SK-MEL-5 (cell line): ENCODE measurements at regions not wholly inside any gene's neighbourhood (a gene's known extent, or its start where the extent isn't known, plus 50 kb on each side); places are given as distances from the start of the nearest gene placed in this dataset.
A peak's percentile ranks its signal among the peaks of the same experiment; 100 is the strongest.

Source experiments
- DNase-seq: peaks from one replicate; pipeline ENCODE4 v3.0.0-alpha.2; 2016; ENCODE audit warnings: low read depth, low spot score
- in situ Hi-C: cut with HindIII; loops from 2 replicates; pipeline ENCODE4 v1.10.0; 2016; ENCODE audit warnings: low sequenced_read_pairs, high pct_unique_total_duplicates, low pct_unique_long_range_greater_than_20kb

DNA sequence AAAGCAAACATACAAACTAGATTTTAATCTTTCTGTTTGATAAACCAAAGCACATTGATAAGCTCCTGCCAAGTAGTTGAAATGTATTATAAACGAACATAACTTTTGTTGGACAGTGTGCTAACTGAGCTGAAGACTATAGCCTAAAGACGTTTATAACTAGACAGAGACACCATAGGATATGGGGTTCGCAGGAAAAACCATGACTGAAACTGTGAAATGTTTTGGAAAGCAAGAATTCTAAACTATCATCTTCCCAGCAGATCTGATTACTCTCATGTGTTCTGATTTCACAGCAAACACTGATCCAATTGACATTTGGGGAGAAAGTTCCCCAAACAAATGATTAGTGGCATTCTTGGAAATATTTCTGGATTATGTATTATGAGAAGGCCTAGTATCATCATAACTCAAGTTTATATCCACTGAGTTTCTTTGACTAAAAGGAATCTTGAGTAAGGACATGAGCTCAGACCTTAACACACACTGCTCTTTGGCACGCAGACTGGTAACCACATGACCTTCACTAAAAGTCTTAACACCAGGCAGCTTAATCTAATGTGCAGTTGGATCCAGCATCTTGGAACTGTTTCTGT lies 375.2 kb downstream of the ZNF608 start:
- in situ Hi-C loops, result no loop called here
- DNase-seq, result no peak

DNA sequence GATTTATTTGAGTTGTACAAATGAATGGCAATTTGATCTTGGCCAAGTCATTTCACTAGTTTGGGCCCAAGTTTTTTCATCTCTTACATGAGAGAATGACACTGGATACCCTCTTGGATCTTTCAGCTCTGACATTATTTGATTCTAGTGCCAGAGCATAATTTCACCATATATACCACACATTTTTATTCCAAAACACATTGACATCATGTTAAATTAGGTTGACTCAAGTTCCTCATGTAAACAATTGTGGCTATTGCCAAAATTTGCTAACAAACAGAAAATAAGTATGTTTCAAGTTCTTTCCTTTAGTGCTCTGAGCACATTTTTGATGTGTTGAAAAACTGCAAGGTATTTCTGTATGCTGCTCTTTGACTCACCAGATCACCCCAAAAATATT lies 375.8 kb downstream of the ZNF608 start:
- no peak for DNase-seq
- in situ Hi-C loops, result no loop called here

DNA sequence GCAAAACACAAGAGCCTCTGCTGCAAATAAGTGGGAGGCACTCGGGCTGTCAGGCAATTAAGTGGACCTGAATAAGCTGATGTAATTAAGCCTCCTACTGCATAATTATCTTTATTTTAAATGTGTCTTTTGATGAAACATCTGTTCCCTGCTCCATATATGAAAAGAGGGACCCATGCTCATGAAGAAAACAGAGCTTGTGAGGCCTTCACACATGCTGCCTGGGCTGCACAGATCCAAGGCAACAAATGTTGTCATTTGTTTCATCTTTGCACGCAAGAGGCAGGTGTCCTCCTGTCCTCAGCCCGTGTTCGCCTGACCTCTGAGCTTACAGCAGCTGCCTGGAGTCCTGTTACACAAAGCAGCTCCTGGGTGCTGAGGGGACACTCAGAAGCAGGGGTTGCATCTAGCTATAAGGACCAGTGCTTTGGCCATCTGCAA lies 381.1 kb downstream of the ZNF608 start:
- in situ Hi-C loops, result no loop called here
- no peak for DNase-seq

DNA sequence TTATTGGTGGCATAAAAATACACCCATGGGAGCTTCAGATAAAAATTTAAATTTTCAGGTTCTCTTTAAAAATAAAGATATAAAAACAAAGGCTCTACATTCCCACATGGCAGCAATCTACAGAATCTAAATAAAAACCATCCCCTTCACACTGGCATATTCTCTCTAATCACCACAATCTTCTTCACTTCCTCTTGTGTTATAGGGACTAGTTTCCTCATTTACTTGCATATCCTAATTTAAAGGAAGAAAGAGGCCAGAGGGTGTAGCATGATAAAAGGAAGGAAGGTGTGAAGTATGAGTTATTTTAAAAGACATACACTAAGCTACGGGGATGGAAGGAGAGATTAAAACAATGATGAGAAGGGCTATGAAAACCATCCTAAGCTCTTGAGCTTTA lies 390.5 kb downstream of the ZNF608 start:
- DNase-seq, result no peak

DNA sequence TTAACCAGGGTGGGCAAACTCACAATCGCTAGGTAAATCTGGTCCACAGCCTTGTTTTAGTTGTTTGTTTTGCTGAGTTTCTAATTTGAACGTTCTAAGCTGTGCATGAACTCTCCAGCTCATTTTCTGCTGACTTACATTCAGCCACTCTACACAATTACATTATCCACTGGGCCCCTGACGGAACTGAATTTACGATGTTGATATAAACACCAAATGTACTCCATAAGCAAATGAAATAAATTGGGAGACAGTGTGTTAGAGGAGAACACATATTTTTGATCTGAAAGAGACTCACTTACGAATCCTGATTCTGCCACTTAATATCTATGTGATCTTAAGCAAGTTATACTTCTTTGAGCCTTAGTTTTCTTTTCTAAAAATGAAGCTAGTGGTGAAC lies 393.4 kb downstream of the ZNF608 start:
- in situ Hi-C loops, result no loop called here
- no peak for DNase-seq

More for the DNA sequence above, 390.5 kb downstream of the ZNF608 start:
- in situ Hi-C loops, result no loop called here

DNA sequence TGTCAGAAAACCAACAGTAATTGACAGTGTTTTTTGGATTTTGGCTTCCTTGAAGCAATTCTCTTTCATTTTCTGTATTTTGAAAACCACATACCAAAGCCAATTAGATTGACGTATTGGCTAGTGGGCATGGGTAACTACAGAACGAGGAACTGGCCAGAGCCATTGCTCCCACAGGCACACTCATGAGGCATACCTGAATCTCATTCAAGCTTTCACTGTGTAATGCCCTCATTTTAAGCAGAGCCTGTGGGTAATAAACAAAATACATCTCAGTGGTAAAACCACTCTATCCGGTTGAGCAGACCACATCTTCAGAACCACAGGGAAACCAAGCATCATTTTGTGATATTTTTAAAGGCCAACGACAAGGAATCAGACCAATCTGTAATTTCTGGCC lies 394.1 kb downstream of the ZNF608 start:
- in situ Hi-C loops, result no loop called here
- no peak for DNase-seq

DNA sequence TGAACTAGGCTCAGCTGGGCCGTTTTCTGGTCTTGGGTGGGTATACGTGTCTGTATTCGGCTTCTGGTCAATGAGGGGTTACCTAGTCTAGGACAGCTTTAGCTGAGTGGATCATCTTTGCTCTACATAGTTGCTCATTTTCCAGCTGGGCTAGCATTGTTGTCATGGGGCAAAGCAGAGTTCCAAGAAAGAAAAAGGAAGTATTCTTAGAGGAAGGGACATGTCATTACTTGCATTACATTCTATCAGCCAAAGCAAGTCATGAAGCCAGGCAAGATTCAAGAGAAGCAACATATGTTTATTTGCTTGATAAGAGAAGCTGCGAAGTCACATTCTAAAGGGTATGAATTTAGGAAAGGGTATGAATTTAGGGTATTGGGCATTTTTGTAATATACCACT lies 396.5 kb downstream of the ZNF608 start:
- DNase-seq, result no peak
- in situ Hi-C loops, result no loop called here

DNA sequence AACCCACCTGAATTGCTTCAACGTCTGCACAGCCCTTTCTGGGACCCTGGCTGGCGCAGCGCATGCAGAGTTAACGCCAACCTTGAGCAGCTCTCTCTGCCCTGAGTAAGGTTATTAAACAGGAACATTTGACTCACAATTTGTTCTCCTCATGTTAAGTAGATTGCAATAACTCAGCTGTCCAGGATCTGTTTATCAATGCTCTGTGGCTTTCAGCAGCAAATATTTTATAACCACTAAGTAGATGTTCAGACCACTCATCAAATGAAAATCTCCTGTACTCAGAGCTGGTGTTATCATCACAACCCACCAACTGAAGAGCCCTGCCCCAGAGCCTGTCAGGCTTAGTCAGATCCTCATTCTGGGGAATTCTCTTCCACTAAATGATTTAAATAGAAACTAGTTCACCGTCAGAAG lies 403.0 kb downstream of the ZNF608 start:
- no peak for DNase-seq
- in situ Hi-C loops, result no loop called here

DNA sequence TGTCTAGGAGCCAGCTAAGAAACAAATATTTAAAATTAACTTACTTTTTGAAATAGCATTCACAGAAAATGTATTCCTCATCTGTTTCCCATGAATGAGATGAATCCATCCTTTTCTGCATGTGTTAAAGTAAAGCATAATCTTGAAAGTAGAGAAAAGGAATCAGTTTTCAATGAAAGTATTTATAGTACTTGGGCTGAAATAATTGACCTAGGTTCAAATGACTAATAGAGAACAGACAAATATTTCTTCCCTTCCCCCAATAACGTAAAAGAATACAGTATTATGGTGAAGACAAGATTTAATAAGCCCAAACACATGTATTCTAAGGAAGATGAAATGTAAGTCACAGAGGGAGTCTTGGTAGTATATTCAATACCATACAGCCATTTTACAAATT lies 403.5 kb downstream of the ZNF608 start:
- in situ Hi-C loops, result no loop called here
- DNase-seq, result no peak

DNA sequence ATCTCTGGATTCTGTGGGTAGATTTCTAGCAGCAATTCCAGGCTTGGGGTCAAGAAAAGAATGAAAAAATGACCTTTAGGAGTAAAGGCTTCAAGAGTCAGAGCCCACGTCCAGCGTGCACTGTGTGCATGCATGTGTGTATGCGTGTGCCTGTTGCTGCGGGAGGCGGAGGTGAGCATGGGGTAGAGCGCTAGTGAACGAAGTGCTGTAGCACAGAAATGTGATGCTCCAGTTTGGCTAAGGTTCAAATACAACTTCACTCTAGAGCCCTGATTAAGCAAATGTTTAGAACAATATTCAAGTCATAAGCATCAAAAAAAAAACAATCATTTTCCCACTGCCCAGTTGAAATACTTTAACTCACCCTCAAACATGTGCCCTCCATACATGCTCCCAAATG lies 403.9 kb downstream of the ZNF608 start:
- in situ Hi-C loops, result no loop called here
- no peak for DNase-seq

DNA sequence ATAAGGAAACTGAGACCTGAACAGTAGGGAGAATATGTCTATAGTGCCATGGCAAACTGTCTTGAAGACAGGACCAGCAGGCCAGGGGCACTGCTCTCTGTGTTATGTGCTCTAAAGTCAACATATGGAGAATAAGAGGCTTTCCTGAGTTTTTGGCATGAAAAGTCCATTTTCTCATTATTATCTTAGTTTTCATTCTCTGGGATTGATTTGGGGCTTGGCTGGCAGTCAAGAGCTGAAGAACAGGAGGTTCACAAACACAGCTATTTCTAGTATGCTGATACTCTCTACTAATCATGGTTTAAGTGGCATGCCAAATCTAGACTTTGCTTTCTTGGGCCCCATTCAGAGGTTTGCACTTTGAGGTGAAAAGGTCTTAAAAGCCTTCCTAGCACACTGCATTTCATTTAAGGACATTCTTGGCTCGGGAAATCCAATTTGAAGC lies 404.4 kb downstream of the ZNF608 start:
- in situ Hi-C loops, result no loop called here
- no peak for DNase-seq

DNA sequence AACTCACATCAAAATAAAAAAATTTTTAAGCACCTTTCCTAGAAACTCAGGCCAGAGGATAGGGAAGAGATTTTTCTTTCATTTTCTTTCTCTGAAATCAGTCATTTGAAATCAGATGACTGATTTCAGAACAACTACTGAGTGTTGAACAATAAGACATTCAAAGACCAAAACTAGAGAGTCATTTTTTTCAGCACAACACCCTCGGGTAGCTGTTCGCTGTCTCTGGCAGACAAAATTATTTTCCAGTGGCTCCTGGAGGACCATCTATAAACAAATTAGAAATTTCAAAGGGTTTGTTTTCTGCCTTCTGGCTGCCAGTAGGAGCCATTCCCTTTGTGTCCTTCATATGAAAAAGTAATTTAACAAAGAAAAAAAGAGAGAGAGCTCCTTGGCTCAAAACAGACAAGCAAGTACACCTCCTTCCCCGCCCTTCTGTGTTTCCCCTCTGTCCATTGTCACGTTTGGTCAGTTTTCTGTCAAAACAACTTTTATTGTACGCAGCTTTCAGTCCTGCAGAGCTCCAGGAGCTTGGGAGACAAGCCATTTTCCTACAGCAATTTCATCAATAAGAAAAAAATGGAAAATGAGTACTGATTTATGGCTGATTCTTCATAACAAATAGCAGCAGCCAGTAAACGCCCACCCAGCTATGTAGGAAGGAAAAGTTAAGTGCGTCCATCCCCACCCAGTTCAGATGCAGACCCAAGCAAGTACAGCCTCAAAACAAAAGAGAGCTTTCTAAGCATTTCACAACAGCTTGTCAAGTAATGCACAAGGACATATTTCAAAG lies 405.2 kb downstream of the ZNF608 start:
- DNase-seq, result peak; percentile 69
- in situ Hi-C loops, result no loop called here

DNA sequence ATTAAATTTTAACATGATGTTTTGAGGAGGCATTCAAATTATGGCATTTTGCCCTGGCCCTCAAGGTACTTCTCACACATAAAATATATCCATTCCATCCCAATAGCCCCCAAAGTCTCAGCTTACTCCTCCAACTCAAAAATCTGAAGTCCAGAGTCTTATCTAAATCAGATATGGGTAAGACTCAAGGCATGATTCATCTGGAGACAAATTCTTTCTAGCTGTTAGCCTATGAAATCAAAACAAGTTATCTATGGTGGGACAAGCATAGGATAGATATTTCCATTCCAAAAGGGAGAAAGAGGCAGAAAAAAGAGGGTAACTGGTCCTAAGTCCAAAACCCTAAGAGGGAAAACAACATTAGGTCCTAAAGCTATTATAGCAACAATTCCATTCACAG lies 408.4 kb downstream of the ZNF608 start:
- in situ Hi-C loops, result no loop called here
- no peak for DNase-seq

DNA sequence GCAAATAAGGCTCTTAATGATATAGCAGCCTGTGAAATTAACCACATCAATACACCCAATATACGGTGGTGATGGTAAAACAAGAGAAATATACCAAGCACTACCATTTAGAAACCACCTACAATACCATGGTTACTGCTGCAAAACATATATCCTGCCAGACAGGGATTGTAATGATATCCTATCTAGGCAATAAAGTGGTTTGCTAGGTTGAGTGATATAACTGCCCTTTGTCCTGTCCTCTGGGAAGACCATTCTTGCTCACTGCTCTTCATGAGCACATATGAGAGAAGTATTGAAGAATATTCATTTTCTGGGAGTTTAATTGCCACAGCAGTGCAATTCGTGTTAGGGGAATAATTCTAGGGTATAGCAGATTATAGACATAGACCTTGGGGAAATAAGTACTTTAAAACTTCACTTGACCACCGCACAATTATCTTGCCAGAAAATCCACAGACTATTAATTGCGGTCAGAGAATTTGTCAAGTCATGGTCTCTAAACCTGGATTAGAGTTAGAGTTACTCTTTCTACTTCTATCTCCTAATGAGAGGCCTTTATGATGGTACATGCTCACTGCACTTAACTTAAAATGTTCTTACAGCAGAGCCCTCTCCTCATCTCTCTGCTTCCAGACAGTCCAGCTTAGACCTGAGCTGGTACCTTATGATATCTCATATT lies 413.0 kb downstream of the ZNF608 start:
- in situ Hi-C loops, result no loop called here
- DNase-seq, result no peak

DNA sequence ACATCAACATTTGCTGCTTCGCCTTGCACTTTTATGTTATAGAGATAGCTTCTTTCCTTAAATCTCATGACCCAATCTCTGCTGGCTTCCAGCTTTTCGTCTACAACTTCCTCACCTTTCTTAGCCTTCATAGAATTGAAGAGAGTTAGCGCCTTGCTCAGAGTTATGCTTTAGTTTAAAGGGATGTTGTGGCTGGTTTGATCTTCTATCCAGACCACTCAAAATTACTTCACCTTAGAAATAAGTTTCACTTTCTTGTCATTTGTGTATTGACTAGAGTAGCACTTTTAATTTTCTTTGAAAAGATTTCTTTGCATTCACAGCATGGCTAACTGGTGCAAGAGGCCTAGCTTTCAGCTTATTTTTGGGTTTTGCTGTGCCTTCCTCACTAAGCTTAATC lies 414.2 kb downstream of the ZNF608 start:
- in situ Hi-C loops, result no loop called here
- no peak for DNase-seq

DNA sequence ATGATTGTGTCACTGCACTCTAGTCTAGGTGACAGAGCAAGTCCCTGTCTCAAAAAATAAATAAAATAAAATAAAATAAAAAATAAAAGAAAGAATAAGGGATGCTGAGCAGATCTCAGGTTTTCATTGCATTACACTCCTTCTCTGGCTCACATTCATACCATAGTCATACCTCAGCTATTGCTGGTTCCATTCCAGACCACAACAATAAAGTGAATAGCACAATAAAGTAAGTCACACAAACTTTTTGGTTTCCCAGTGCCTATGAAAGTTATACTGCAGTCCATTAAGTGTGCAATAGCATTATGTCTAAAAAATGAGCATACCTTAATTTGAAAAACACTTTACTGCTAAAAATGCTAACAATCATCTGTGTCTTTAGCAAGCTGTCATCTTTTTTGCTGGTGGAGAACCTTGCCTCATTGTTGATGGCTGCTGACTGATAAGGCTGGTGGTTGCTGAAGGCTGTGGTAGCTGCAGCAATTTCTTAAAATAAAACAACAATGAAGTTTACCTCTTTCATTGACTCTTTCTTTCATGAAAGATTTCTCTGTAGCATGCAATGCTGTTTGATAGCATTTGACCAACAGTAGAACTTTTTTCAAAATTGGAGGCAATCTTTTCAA lies 415.7 kb downstream of the ZNF608 start:
- no peak for DNase-seq

DNA sequence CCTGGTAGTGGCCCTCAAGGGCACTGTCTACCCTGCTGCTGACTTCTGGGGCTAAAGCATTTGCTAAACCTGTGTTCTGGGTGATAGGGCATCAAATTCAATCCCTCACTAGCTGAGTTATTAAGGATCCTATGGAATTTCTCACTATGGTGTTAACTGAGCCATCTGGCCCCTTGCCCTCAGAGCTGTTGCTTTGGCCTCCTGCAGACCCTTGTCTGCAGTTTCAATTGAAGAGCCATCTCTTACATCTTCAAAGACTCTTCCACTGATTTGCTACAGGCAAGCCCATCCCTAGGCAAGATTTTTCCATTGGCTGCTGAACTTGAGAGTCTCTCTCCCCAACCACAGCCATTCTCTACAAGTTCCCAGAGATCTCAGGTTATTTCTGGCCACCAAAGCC lies 418.2 kb downstream of the ZNF608 start:
- in situ Hi-C loops, result no loop called here
- no peak for DNase-seq

More for the DNA sequence above, 415.7 kb downstream of the ZNF608 start:
- in situ Hi-C loops, result no loop called here

DNA sequence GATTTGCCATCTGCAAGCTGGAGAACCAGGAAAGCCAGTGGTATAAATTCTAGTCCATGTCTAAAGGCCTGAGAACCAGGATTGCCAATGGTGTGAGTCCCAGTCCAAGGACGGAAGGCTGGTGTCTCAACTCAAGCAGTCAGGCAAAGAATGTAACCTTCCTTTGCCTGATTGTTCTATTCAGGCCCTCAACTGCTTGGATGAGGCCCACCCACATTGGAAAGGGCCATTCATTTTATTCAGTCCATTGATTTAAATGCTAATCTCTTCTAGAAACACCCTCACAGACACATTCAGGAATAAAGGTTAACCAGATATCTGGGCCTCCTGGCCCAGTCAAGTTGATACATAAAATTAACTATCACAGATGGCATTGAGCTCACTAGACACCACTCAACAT lies 427.8 kb downstream of the ZNF608 start:
- DNase-seq, result no peak
- in situ Hi-C loops, result no loop called here
